Immature natural killer cell (primary cell): ENCODE measurements at regions not wholly inside any gene's neighbourhood (a gene's known extent, or its start where the extent isn't known, plus 50 kb on each side); places are given as distances from the start of the nearest gene placed in this dataset.

Experiments used
- DNase-seq, 3 donors: peaks; one replicate each; pipeline ENCODE4 v3.0.0; 2022; ENCODE audit warnings: mixed read lengths in 1 of 3
- H3K27ac Mint-ChIP-seq, 6 donors: one replicate each; pipeline ENCODE4 v1.8.0; 2020; ENCODE audit warnings: mixed read lengths in 6 of 6, mild to moderate bottlenecking in 5 of 6, inconsistent platforms in 4 of 6, moderate library complexity in 3 of 6
- H3K27me3 Mint-ChIP-seq, 3 donors: one replicate each; pipeline ENCODE4 v1.8.0; 2020 to 2021; ENCODE audit warnings: low read depth in 3 of 3, mild to moderate bottlenecking in 3 of 3, mixed read lengths in 3 of 3, moderate library complexity in 3 of 3, inconsistent platforms in 1 of 3
- H3K36me3 Mint-ChIP-seq, 3 donors: one replicate each; pipeline ENCODE4 v1.8.0; 2020; ENCODE audit warnings: mixed read lengths in 3 of 3, inconsistent platforms in 2 of 3, mild to moderate bottlenecking in 2 of 3
- H3K4me1 Mint-ChIP-seq, 2 donors: one replicate each; pipeline ENCODE4 v1.8.0; 2020; ENCODE audit warnings: inconsistent platforms in 2 of 2, mild to moderate bottlenecking in 2 of 2, mixed read lengths in 2 of 2, moderate library complexity in 1 of 2
- H3K4me3 Mint-ChIP-seq, 5 donors: one replicate each; pipeline ENCODE4 v1.8.0; 2020; ENCODE audit warnings: mild to moderate bottlenecking in 5 of 5, mixed read lengths in 5 of 5, inconsistent platforms in 3 of 5, moderate library complexity in 3 of 5
- H3K9me3 Mint-ChIP-seq, 6 donors: one replicate each; pipeline ENCODE4 v1.8.0; 2020; ENCODE audit warnings: mild to moderate bottlenecking in 6 of 6, mixed read lengths in 6 of 6, inconsistent platforms in 4 of 6, moderate library complexity in 3 of 6

DNA sequence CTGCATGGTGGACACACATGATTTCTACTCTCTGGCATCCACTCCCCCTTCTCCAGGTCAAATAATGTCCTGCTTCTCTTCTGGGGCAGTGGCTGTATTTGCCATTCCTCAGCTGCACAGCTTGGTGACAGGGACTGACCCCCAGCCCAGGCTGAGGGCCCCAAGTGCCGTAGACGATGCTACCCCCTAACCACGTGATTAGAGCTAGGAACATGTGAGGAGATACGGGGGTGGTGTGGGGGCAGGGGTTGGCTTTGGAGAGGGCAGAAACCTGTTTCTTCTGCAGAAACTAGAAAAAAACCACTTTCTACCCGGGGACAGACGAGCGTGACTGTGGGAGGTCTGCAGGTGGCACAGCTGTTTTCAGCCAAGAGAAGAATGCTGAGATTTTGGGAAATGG lies 192.4 kb downstream of the SIPA1L2 start:
- DNase-seq = no peak
- H3K4me1 Mint-ChIP-seq = no peaks in the 10 kb centered on the region
- peaks cover 3 to 6% (median 5%) of the 10 kb centered on the region in 3 donors for H3K27me3 Mint-ChIP-seq
- no peak overlapping the region for H3K27ac Mint-ChIP-seq
- H3K36me3 Mint-ChIP-seq = peaks cover 0 to 4% (median 0%) of the 10 kb centered on the region in 3 donors
- no peak overlapping the region for H3K4me3 Mint-ChIP-seq
- H3K9me3 Mint-ChIP-seq = no peaks in the 10 kb centered on the region

DNA sequence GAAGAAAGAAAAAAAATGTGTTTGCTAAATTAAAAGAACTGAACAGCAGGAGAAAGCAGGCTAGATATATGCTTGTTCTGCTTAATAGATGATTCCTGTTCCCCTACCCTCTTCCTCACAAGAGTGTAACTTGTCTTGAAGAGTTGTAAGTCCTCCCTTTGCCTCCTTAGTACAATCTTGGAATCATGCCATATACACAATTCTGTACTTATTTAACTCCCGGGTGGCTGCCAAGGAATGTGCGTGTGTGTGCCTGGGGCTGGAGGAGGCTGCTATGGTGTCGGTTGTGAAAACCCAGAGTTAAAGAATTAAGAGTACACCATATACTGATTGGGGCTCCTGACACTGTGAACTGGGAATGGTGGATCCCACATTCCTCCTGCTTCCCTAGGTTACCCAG lies 194.2 kb downstream of the SIPA1L2 start:
- H3K9me3 Mint-ChIP-seq = no peaks in the 10 kb centered on the region
- no peaks in the 10 kb centered on the region for H3K4me1 Mint-ChIP-seq
- DNase-seq = no peak
- H3K36me3 Mint-ChIP-seq = peaks cover 0 to 4% (median 0%) of the 10 kb centered on the region in 3 donors
- H3K27ac Mint-ChIP-seq = no peak overlapping the region
- peaks cover 3 to 10% (median 9%) of the 10 kb centered on the region in 3 donors for H3K27me3 Mint-ChIP-seq
- no peak overlapping the region for H3K4me3 Mint-ChIP-seq

DNA sequence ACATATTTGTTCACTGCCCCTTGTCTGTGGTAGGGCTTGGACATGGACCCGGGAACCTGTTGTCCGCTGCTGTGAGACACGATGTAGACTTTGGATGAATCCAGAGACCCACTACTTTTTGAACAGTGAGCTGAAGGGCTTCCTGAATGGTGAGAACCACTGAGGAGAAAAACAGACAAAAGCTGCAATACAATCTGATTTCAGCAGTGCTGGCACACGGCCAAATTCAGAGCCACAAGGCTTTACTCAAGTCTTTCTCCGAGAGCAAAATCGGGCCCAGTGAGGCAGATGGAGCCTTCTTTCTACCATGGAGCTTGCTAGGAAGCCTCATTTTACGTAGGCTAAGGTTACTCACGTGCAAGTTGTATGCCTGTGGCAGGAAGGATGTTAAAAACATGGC lies 197.6 kb downstream of the SIPA1L2 start:
- no peak for DNase-seq
- Mint-ChIP-seq H3K9me3 (no peaks in the 10 kb centered on the region), H3K27me3 (peaks cover 4 to 12% (median 6%) of the 10 kb centered on the region in 3 donors)

DNA sequence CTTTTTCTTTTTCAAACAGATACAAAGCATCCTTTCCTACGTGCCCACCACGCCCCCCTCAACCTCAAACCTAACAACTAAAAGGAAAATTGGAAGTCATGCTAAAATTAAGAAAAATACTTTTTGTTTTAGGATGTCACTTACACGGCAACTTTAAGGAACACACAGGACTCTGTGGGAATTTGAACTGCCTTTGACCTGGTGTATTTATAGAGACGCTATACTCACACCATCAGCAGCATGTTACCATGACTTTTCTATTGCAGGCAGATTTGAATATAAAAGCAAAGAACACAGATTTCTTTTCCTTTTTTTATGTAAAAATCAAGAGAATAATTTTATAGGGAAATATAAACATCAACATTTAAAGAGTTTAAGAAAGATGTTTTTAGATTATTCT lies 198.2 kb downstream of the SIPA1L2 start:
- Mint-ChIP-seq H3K4me3 (no peak overlapping the region), H3K4me1 (no peaks in the 10 kb centered on the region), H3K36me3 (peaks cover 0 to 2% (median 0%) of the 10 kb centered on the region in 3 donors), H3K9me3 (no peaks in the 10 kb centered on the region), H3K27ac (no peak overlapping the region), H3K27me3 (peaks cover 4 to 12% (median 6%) of the 10 kb centered on the region in 3 donors)
- DNase-seq = no peak

More for the DNA sequence above, 197.6 kb downstream of the SIPA1L2 start:
- Mint-ChIP-seq H3K4me3 (no peak overlapping the region), H3K27ac (no peak overlapping the region), H3K36me3 (peaks cover 0 to 4% (median 0%) of the 10 kb centered on the region in 3 donors), H3K4me1 (no peaks in the 10 kb centered on the region)

DNA sequence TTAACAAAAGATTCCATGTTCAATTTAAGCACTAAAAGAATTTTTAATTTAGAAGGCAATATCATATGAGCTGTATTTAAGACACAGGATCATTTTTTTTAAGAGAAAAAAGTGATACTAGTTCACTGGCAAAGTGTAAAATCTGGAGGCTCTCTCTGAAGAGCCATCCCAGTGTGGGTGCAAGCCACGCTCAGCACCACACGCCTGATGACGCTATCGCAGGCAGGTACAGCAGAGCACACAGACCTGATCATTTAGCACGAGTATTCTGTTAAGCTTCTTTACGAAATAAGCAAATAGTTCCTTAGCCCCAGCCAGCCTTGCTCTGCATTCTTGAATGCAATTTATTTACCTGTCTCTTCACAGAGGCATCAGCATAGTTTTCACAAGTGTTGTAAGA lies 198.6 kb downstream of the SIPA1L2 start:
- Mint-ChIP-seq H3K27me3 (peaks cover 4 to 12% (median 6%) of the 10 kb centered on the region in 3 donors), H3K36me3 (no peaks in the 10 kb centered on the region), H3K4me1 (no peaks in the 10 kb centered on the region), H3K9me3 (no peaks in the 10 kb centered on the region), H3K4me3 (no peak overlapping the region), H3K27ac (no peak overlapping the region)
- no peak for DNase-seq

DNA sequence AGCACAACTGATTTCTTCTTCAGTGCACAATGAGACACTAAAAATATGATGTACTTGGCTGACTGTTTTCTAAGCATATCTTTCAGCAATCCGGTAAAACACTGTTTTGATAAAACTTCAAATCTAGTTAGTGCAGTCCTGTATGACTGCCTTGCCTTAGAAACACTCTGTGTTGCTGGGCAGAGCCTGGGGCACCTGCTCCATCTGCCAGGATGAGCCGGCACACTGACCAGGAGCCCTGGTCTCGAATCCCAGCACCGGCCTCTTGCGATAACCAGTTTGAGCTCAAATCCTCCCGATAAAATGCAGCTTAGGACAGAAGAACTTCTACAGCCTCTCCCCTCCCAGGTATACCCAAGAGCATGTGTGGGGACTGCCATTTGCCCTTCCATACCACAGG lies 199.5 kb downstream of the SIPA1L2 start:
- no peak overlapping the region for H3K27ac Mint-ChIP-seq
- H3K27me3 Mint-ChIP-seq = peaks cover 4 to 12% (median 6%) of the 10 kb centered on the region in 3 donors
- H3K9me3 Mint-ChIP-seq = no peaks in the 10 kb centered on the region
- DNase-seq = no peak
- no peaks in the 10 kb centered on the region for H3K4me1 Mint-ChIP-seq
- no peaks in the 10 kb centered on the region for H3K36me3 Mint-ChIP-seq
- H3K4me3 Mint-ChIP-seq = no peak overlapping the region

DNA sequence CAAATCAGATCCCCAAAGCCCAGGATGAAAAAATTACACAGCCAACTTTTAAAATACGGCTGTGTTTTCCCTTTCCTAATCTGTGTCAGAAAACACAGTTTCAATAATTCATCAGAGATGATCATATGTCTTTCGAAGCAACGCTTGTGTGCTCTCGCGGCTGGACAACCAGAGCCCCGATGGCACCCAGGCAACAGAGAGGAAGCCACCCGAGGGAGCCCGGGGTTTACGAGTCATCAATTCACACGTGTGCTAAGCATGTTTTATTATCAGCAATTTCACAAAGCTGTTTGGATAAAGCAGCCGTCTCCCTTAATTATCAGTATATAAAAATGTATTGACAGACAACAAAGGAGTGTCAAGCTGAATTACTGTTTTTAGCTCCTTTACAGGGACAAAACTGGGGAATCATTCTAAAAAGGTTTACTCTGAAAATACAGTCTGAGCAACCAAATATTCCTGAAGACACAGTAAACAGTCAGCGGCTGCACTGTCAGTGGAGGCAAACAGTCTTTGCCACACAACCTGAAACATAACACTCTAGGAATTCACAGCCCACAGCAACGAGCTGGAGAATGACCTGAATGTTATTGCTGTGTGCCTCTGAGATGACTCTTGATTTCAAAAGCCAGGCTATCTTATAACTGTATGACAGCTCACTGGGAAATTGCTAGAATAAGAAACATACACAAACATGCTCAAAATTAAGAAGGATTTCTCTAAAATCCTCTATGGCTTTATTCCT lies 201.0 kb downstream of the SIPA1L2 start:
- H3K27me3 Mint-ChIP-seq = peaks cover 4 to 12% (median 6%) of the 10 kb centered on the region in 3 donors
- no peaks in the 10 kb centered on the region for H3K36me3 Mint-ChIP-seq
- no peak overlapping the region for H3K4me3 Mint-ChIP-seq
- no peaks in the 10 kb centered on the region for H3K9me3 Mint-ChIP-seq
- peaks cover 3 to 7% of the 10 kb centered on the region in 2 donors for H3K4me1 Mint-ChIP-seq
- H3K27ac Mint-ChIP-seq = no peak overlapping the region
- DNase-seq = no peak

DNA sequence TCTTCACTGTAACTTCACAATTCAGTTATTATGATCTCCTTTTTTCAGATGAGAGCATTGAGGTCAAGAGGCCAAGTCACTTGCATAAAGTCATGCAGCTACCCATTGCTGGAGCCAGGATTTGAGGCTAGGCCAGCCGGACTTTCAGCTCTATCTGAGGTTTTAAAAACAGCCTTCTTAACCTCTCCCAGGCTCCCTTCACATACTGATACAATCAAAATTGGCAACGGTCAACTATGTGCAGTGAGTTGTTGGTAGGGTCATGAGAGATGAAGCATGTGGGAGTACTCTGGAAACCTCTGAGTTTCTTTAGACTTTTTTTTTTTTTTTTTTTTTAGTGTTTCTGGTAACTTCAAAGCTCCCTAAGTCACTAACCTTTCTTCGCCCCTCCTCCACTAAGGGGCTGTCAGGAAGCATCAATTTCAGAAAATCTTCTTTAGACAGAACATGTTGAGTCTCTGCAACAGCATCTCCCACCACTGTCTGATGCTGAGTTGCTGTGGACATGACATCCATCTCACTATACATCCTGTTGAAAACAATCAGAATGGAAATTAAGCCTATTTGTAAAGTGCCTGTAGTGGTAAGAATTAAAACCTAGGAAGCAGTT lies 201.8 kb downstream of the SIPA1L2 start:
- no peak for DNase-seq
- peaks cover 7 to 12% of the 10 kb centered on the region in 2 donors for H3K4me1 Mint-ChIP-seq
- no peak overlapping the region for H3K27ac Mint-ChIP-seq
- H3K36me3 Mint-ChIP-seq = no peaks in the 10 kb centered on the region
- H3K9me3 Mint-ChIP-seq = no peaks in the 10 kb centered on the region
- H3K27me3 Mint-ChIP-seq = peaks cover 5 to 12% (median 6%) of the 10 kb centered on the region in 3 donors
- no peak overlapping the region for H3K4me3 Mint-ChIP-seq

DNA sequence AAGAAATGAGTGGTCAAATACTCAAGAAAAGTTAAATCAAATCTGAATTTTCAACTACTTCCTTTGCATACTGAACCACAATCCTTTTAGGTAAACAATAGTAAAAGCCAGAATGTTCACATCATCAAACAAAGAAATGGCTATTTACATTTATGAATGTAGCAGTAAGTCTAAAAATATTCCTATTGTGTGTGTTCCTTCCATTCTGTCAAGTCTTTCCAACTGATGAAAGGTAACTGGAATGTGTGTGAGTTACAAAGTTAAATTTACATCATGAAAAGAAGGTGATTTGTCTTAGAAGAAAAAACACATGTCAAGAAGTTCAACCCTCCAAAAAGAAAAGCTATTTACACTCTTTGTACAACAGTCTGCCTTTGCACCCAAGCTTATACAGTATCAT lies 203.1 kb downstream of the SIPA1L2 start:
- Mint-ChIP-seq H3K9me3 (no peaks in the 10 kb centered on the region), H3K36me3 (no peaks in the 10 kb centered on the region), H3K27me3 (peaks cover 3 to 7% (median 6%) of the 10 kb centered on the region in 3 donors), H3K4me3 (no peak overlapping the region), H3K4me1 (peaks cover 13 to 20% of the 10 kb centered on the region in 2 donors), H3K27ac (no peak overlapping the region)
- DNase-seq = no peak

DNA sequence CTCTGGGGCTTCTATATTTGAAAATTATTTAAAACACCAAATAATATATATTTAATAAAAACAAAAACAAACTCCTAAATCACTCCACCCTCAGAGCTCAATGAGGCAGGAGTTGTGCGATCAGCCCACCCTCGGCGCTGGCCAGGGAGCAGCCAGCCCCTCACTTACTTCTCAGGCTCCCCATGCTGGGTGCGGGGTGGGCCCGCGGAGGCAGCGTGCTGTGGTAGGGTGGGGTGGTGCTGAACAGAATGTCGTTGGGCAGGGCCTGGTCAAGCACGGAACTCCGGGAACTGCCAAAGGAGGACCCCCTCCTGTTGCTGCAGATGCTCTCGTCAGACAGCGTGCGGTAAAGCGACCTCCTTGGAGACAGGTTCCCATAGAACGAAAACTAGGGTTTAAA lies 204.5 kb downstream of the SIPA1L2 start:
- DNase-seq = no peak
- H3K36me3 Mint-ChIP-seq = no peaks in the 10 kb centered on the region
- no peak overlapping the region for H3K27ac Mint-ChIP-seq
- H3K9me3 Mint-ChIP-seq = no peaks in the 10 kb centered on the region
- H3K4me1 Mint-ChIP-seq = peaks cover 24 to 30% of the 10 kb centered on the region in 2 donors
- H3K4me3 Mint-ChIP-seq = no peak overlapping the region
- H3K27me3 Mint-ChIP-seq = peaks cover 0 to 11% (median 3%) of the 10 kb centered on the region in 3 donors

DNA sequence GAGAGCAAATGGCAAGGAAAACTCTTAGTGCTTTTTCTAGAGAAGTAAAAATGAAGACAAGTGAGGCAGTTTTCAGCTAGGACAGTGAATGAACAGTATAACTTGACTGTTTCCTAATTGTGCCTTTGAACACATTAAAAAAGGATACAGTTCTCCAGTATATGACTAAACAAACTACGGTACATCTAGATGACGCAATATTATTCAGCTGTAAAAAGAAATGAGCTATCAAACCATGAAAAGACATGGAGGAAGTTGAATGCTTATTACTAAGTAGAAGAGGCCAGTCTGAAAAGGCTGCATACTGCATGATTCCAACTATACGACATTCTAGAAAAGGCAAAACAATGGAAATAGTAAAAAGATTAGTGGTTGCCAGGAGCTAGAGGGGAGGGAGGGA lies 206.3 kb downstream of the SIPA1L2 start:
- Mint-ChIP-seq H3K27ac (no peak overlapping the region), H3K9me3 (peaks cover 0 to 3% (median 0%) of the 10 kb centered on the region in 6 donors), H3K4me1 (peaks cover 24 to 30% of the 10 kb centered on the region in 2 donors), H3K4me3 (no peak overlapping the region), H3K27me3 (peaks cover 0 to 10% (median 3%) of the 10 kb centered on the region in 3 donors), H3K36me3 (peaks cover 0 to 5% (median 0%) of the 10 kb centered on the region in 3 donors)
- no peak for DNase-seq

DNA sequence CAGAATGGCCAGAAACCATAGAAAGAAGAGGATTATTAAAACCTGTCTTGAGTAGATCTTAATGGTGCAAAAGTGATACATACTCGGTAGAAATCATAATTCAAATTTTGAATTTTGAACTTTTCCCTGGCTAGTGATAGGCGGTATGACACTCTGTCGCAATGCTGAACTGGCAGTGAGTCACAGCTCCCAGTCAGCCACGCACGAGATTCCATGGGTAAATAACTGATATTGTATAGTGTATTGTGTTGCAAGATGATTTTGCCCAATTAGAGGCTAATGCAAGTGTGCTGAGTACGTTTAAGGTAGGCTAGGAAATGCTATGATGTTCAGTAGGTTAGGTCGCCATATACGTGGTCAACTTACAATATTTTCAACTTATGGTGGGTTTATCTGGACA lies 207.0 kb downstream of the SIPA1L2 start:
- DNase-seq = no peak
- H3K27ac Mint-ChIP-seq = no peak overlapping the region
- no peak overlapping the region for H3K4me3 Mint-ChIP-seq
- H3K4me1 Mint-ChIP-seq = peaks cover 24 to 30% of the 10 kb centered on the region in 2 donors
- H3K9me3 Mint-ChIP-seq = peaks cover 0 to 3% (median 0%) of the 10 kb centered on the region in 6 donors
- H3K27me3 Mint-ChIP-seq = peaks cover 0 to 10% (median 3%) of the 10 kb centered on the region in 3 donors
- H3K36me3 Mint-ChIP-seq = peaks cover 0 to 5% (median 0%) of the 10 kb centered on the region in 3 donors

DNA sequence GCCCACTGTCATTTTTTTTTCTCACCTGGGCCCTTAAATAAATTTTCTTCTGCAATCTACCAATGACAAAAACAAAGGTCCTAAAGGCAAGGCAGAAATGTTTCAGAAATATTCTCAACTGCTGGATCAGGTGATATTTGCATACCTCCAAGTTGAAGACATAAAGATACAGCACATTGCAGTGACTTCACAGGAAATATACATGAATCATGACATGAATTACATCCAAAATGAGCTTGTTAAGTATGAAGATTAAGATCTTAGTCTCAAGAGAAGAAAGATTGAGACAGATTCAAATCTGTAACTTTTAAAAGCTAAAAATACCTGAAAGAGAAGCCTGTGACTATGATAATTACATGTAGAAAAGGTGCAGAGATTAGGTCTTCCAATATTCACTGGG lies 207.8 kb downstream of the SIPA1L2 start:
- Mint-ChIP-seq H3K27ac (no peak overlapping the region), H3K36me3 (peaks cover 0 to 5% (median 0%) of the 10 kb centered on the region in 3 donors), H3K27me3 (peaks cover 0 to 10% (median 4%) of the 10 kb centered on the region in 3 donors), H3K9me3 (peaks cover 0 to 3% (median 0%) of the 10 kb centered on the region in 6 donors), H3K4me1 (peaks cover 24 to 30% of the 10 kb centered on the region in 2 donors), H3K4me3 (no peak overlapping the region)
- DNase-seq = no peak

DNA sequence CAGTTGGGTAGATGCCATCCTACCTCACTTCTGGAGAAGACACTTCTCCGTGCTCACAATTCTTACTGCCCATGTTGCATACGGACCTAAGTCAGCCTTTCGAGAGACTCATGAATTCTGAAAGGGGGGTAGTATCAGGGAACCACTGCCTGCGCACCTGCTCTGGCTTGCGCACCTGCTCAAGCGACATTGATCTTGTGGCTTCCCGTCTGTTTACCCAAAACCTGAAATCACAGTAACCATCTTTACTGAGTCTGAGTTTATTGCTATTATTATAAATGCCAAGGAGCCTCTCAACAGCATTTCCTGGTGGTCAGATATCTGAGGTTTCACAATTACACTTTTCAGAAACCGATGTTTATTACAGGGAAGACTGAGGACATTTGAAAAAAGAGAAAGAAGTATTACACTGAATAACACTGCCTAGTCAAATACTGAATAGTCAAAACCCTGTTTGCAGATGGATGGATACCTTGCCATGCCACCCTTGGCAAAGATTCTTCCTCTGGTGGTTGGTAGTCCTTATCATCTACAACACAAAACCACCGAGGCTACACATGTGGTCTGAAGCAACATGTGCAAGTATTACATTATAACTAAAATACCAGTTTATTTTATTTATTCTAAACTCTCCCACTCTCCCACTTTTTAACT lies 208.7 kb downstream of the SIPA1L2 start:
- Mint-ChIP-seq H3K27ac (no peak overlapping the region), H3K4me1 (peaks cover 24 to 30% of the 10 kb centered on the region in 2 donors), H3K36me3 (peaks cover 0 to 5% (median 0%) of the 10 kb centered on the region in 3 donors), H3K4me3 (no peak overlapping the region), H3K9me3 (peaks cover 0 to 3% (median 0%) of the 10 kb centered on the region in 6 donors), H3K27me3 (peaks cover 0 to 10% (median 4%) of the 10 kb centered on the region in 3 donors)
- DNase-seq = peak in 1 of 3 donors; percentile 4
